ENCODE measurements at regions not wholly inside any gene's neighbourhood (a gene's known extent, or its start where the extent isn't known, plus 50 kb on each side); places are given as distances from the start of the nearest gene placed in this dataset.
"Not testable (repeated sequence)": the region's sequence is repeated elsewhere in the genome, so short reads cannot be mapped to it uniquely, and the experiment has no call there.

GRCh38 chr12:131214936-131215335 lies 261.2 kb downstream of the ADGRD1 start:
- TF ChIP-seq, protein P1, sequence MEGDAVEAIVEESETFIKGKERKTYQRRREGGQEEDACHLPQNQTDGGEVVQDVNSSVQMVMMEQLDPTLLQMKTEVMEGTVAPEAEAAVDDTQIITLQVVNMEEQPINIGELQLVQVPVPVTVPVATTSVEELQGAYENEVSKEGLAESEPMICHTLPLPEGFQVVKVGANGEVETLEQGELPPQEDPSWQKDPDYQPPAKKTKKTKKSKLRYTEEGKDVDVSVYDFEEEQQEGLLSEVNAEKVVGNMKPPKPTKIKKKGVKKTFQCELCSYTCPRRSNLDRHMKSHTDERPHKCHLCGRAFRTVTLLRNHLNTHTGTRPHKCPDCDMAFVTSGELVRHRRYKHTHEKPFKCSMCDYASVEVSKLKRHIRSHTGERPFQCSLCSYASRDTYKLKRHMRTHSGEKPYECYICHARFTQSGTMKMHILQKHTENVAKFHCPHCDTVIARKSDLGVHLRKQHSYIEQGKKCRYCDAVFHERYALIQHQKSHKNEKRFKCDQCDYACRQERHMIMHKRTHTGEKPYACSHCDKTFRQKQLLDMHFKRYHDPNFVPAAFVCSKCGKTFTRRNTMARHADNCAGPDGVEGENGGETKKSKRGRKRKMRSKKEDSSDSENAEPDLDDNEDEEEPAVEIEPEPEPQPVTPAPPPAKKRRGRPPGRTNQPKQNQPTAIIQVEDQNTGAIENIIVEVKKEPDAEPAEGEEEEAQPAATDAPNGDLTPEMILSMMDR (IDR thresholded peaks at IDR 0.05) = not testable (repeated sequence)
- not testable (repeated sequence) for TF ChIP-seq POLR2A (IDR thresholded peaks at IDR 0.05)

Measured in esophagus squamous epithelium (tissue), 4 donors.